ENCODE measurements at regions not wholly inside any gene's neighbourhood (a gene's known extent, or its start where the extent isn't known, plus 50 kb on each side); places are given as distances from the start of the nearest gene placed in this dataset.
"Not testable (repeated sequence)": the region's sequence is repeated elsewhere in the genome, so short reads cannot be mapped to it uniquely, and the experiment has no call there.

- TF ChIP-seq CTCF, POLR2A (IDR thresholded peaks at IDR 0.05): not testable (repeated sequence)
Observed at GRCh38 chr7:55686771-55687170, 114.5 kb upstream of the VOPP1 start.

All from uterus (tissue), 2 donors.